Fibroblast of lung (primary cell): ENCODE measurements at regions not wholly inside any gene's neighbourhood (a gene's known extent, or its start where the extent isn't known, plus 50 kb on each side); places are given as distances from the start of the nearest gene placed in this dataset.

Experiments
- CTCF ChIP-seq, 2 donors: IDR thresholded peaks in 1 of 2; conservative IDR thresholded peaks in 1 of 2; 1 replicate in 1 of 2; 2 replicates in 1 of 2; pipeline ENCODE4 v1.5.1; 2011 to 2012; ENCODE audit warnings: low read length in 2 of 2, control low read depth in 1 of 2, inconsistent platforms in 1 of 2, low read depth in 1 of 2, mild to moderate bottlenecking in 1 of 2
- EZH2 ChIP-seq: IDR thresholded peaks from 2 replicates; pipeline ENCODE4 v1.5.1; 2012; ENCODE audit warnings: low read length, control low read depth, mild to moderate bottlenecking; ENCODE audit errors: missing control alignments

GRCh38 chr12:27898022-27898421 is 74.5 kb downstream of the PTHLH start:
- no peak for TF ChIP-seq CTCF (conservative IDR thresholded peaks at IDR 0.05 in 1 of 2, IDR thresholded peaks at IDR 0.05 in 1 of 2; ENCODE audit: low read depth in 1 of 2, low read length in 2 of 2)
- no peak for TF ChIP-seq EZH2
